Spleen (tissue), 11 donors: ENCODE measurements at regions not wholly inside any gene's neighbourhood (a gene's known extent, or its start where the extent isn't known, plus 50 kb on each side); places are given as distances from the start of the nearest gene placed in this dataset.
"Not testable (repeated sequence)": the region's sequence is repeated elsewhere in the genome, so short reads cannot be mapped to it uniquely, and the experiment has no call there.

Experiments used
- DNase-seq: peaks from one replicate; pipeline ENCODE4 v3.0.0-alpha.2; 2020
- H3K27ac ChIP-seq, 8 donors: fragments of 200-600 bp; sonication (generic) in 7 of 8; 1 replicate in 4 of 8; 2 replicates in 4 of 8; pipeline versions ENCODE4 v1.5.0 to v1.8.0; 2016 to 2021; ENCODE audit warnings: inconsistent platforms in 4 of 8, mild to moderate bottlenecking in 4 of 8, moderate library complexity in 1 of 8
- H3K27me3 ChIP-seq, 7 donors: fragments of 200-600 bp; sonication (generic) in 6 of 7; replicated peaks in 1 of 7; 1 replicate in 4 of 7; 2 replicates in 3 of 7; pipeline versions ENCODE4 v1.5.0 to v1.8.0; 2016 to 2021; ENCODE audit warnings: inconsistent platforms in 3 of 7, mild to moderate bottlenecking in 1 of 7
- H3K36me3 ChIP-seq, 6 donors: fragments of 200-600 bp; sonication (generic) in 5 of 6; 1 replicate in 4 of 6; 2 replicates in 2 of 6; pipeline versions ENCODE4 v1.5.0 to v1.8.0; 2016 to 2021; ENCODE audit warnings: inconsistent platforms in 2 of 6
- H3K4me1 ChIP-seq, 6 donors: fragments of 200-600 bp; sonication (generic) in 5 of 6; 1 replicate in 3 of 6; 2 replicates in 3 of 6; pipeline versions ENCODE4 v1.5.0 to v1.8.0; 2016 to 2021; ENCODE audit warnings: inconsistent platforms in 3 of 6
- H3K4me3 ChIP-seq, 8 donors: fragments of 200-600 bp; sonication (generic) in 7 of 8; 1 replicate in 4 of 8; 2 replicates in 4 of 8; pipeline versions ENCODE4 v1.5.0 to v1.8.0; 2016 to 2021; ENCODE audit warnings: inconsistent platforms in 4 of 8, mild to moderate bottlenecking in 4 of 8, moderate library complexity in 2 of 8
- H3K9me3 ChIP-seq, 8 donors: fragments of 200-600 bp; sonication (generic) in 7 of 8; 1 replicate in 4 of 8; 2 replicates in 4 of 8; pipeline versions ENCODE4 v1.5.0 to v1.8.0; 2016 to 2021; ENCODE audit warnings: inconsistent platforms in 4 of 8
- CTCF ChIP-seq, 11 experiments: fragments of 200-600 bp in 7 of 11; fragments of 450-650 bp in 4 of 11; sonication (generic) in 4 of 11; IDR thresholded peaks in 8 of 11; conservative IDR thresholded peaks in 3 of 11; 1 replicate in 7 of 11; 2 replicates in 4 of 11; pipeline versions ENCODE4 v1.4.0 to v1.8.0; 2016 to 2021; ENCODE audit warnings: antibody characterized with exemption in 11 of 11, inconsistent platforms in 4 of 11, mild to moderate bottlenecking in 1 of 11
- POLR2A ChIP-seq, 3 donors: fragments of 450-650 bp; IDR thresholded peaks; one replicate each; pipeline ENCODE4 v1.5.1; 2017; ENCODE audit warnings: antibody characterized with exemption in 3 of 3, mild to moderate bottlenecking in 1 of 3
- POLR2AphosphoS5 ChIP-seq, 3 donors: sonication (generic); formaldehyde crosslinking; IDR thresholded peaks; one replicate each; pipeline ENCODE4 v1.5.1; 2017; ENCODE audit warnings: antibody characterized with exemption in 3 of 3
- WGBS, 5 donors: extraction: QIAGEN DNeasy Blood & Tissue Kit in 3 of 5; methylation state at CpG; one replicate each; pipeline versions ENCODE4 v1.1.5 to v1.1.7; 2013 to 2018; 5-methylcytosine and 5-hydroxymethylcytosine counted together
- intact Hi-C: fragments of 100-400 bp; cut with DNase I; formaldehyde crosslinking; loops from one replicate; pipeline ENCODE4 v1.15.0; 2023; ENCODE audit warnings: low total_unique reads
- donor health status: healthy with polysubstance abuse.
- donor health status: DM: no; HTN: no; CAD: no; lungs with moderate emphysema.
- donor health status: DM: no; HTN: no; CAD: no.
- donor health status: Bipolar disorder and iron deficiency.
- donor health status: healthy.
- donor health status: DM: no; HTN: no; CAD: no.
- donor health status: DM: yes; HTN: yes; CAD: no.

- Histone ChIP-seq H3K27me3 (no peaks in the 10 kb centered on the region), H3K27ac (no peak overlapping the region), H3K9me3 (no peaks in the 10 kb centered on the region), H3K36me3 (no peaks in the 10 kb centered on the region), H3K4me3 (no peak overlapping the region), H3K4me1 (no peaks in the 10 kb centered on the region)
- no peak for DNase-seq
- intact Hi-C loops, result no loop called here
- TF ChIP-seq POLR2AphosphoS5 (IDR thresholded peaks at IDR 0.05), result no peak
- TF ChIP-seq POLR2A (IDR thresholded peaks at IDR 0.05), result no peak
- no peak for TF ChIP-seq CTCF (IDR thresholded peaks at IDR 0.05 in 8 of 11, conservative IDR thresholded peaks at IDR 0.05 in 3 of 11)
- 64 to 84% (median 67%) methylated on average over 1 of the region's 1 CpG for WGBS, 5 donors
Observed at GRCh38 chr5:21424907-21425306, 1428.2 kb downstream of the CDH12 start.

- intact Hi-C loops, result no loop called here
Observed at GRCh38 chr5:21419383-21419782, 1431.4 kb upstream of the CDH18 start.

GRCh38 chr5:21402089-21402488 is 1414.1 kb upstream of the CDH18 start:
- H3K27me3 ChIP-seq, H3K4me1 ChIP-seq, H3K4me3 ChIP-seq, H3K27ac ChIP-seq, H3K9me3 ChIP-seq, H3K36me3 ChIP-seq, DNase-seq, intact Hi-C loops: not testable (repeated sequence)

More at GRCh38 chr5:21419383-21419782, 1431.4 kb upstream of the CDH18 start:
- Histone ChIP-seq H3K27ac (no peak overlapping the region), H3K9me3 (no peaks in the 10 kb centered on the region), H3K36me3 (no peaks in the 10 kb centered on the region), H3K4me3 (no peak overlapping the region), H3K27me3 (no peaks in the 10 kb centered on the region), H3K4me1 (no peaks in the 10 kb centered on the region)
- no peak for DNase-seq
- TF ChIP-seq POLR2A (IDR thresholded peaks at IDR 0.05), result no peak

GRCh38 chr5:21398511-21398910 is 1410.5 kb upstream of the CDH18 start:
- TF ChIP-seq POLR2A (IDR thresholded peaks at IDR 0.05), result no peak
- TF ChIP-seq CTCF (IDR thresholded peaks at IDR 0.05 in 8 of 11, conservative IDR thresholded peaks at IDR 0.05 in 3 of 11), result no peak
- no peak for TF ChIP-seq POLR2AphosphoS5 (IDR thresholded peaks at IDR 0.05)
- no peaks in the 10 kb centered on the region for H3K36me3 ChIP-seq
- H3K4me1 ChIP-seq, result no peaks in the 10 kb centered on the region
- intact Hi-C loops, result no loop called here
- 26 to 62% (median 56%) methylated on average over 3 of the region's 3 CpGs for WGBS, 5 donors
- no peak for DNase-seq
- no peak overlapping the region for H3K27ac ChIP-seq
- no peaks in the 10 kb centered on the region for H3K27me3 ChIP-seq
- no peak overlapping the region for H3K4me3 ChIP-seq
- no peaks in the 10 kb centered on the region for H3K9me3 ChIP-seq

- TF ChIP-seq CTCF (IDR thresholded peaks at IDR 0.05 in 8 of 11, conservative IDR thresholded peaks at IDR 0.05 in 3 of 11), result no peak
- TF ChIP-seq POLR2A (IDR thresholded peaks at IDR 0.05), result no peak
- TF ChIP-seq POLR2AphosphoS5 (IDR thresholded peaks at IDR 0.05), result no peak
- intact Hi-C loops, result no loop called here
- 81 to 90% (median 84%) methylated on average over 2 of the region's 2 CpGs for WGBS, 5 donors
Observed at GRCh38 chr5:21397693-21398092, 1409.7 kb upstream of the CDH18 start.

More at GRCh38 chr5:21397693-21398092, 1409.7 kb upstream of the CDH18 start:
- H3K4me1 ChIP-seq, result no peaks in the 10 kb centered on the region
- no peaks in the 10 kb centered on the region for H3K27me3 ChIP-seq
- DNase-seq, result no peak
- H3K4me3 ChIP-seq, result no peak overlapping the region
- no peaks in the 10 kb centered on the region for H3K9me3 ChIP-seq
- no peak overlapping the region for H3K27ac ChIP-seq
- no peaks in the 10 kb centered on the region for H3K36me3 ChIP-seq
